Uterus (tissue), 2 donors: ENCODE measurements at regions not wholly inside any gene's neighbourhood (a gene's known extent, or its start where the extent isn't known, plus 50 kb on each side); places are given as distances from the start of the nearest gene placed in this dataset.

Experiments used
- POLR2A ChIP-seq, 2 donors: fragments of 450-650 bp; IDR thresholded peaks; one replicate each; pipeline ENCODE4 v1.6.1; 2016; ENCODE audit warnings: antibody characterized with exemption in 2 of 2, mild to moderate bottlenecking in 1 of 2, moderate library complexity in 1 of 2
- TF ChIP-seq, protein P1 (sequence below), 4 experiments: fragments of 200-600 bp in 2 of 4; fragments of 450-650 bp in 2 of 4; sonication (generic) in 2 of 4; IDR thresholded peaks; one replicate each; pipeline ENCODE4 v1.5.1; 2016 to 2019; ENCODE audit warnings: antibody characterized with exemption in 4 of 4, mild to moderate bottlenecking in 2 of 4, moderate library complexity in 1 of 4

DNA sequence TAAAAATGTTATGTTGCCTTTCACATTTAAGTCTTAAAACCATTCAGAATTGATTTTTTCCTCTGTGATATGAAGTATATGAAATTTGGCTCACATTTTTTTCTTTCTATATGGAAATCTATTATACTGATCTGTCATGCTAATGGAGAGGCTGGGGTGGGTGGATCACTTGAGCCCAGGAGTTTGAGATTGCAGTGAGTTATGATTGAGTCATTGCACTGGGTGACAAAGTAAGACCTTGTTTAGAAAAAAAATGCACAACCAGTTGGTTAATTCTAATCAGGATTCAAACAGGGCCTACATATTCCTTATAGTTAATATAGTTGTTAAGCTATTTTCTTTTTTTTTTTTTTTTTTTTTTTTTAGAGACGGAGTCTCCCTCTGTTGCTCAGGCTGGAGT lies 230.5 kb downstream of the MFSD1 start:
- TF ChIP-seq POLR2A (IDR thresholded peaks at IDR 0.05): no peak
- TF ChIP-seq, protein P1, sequence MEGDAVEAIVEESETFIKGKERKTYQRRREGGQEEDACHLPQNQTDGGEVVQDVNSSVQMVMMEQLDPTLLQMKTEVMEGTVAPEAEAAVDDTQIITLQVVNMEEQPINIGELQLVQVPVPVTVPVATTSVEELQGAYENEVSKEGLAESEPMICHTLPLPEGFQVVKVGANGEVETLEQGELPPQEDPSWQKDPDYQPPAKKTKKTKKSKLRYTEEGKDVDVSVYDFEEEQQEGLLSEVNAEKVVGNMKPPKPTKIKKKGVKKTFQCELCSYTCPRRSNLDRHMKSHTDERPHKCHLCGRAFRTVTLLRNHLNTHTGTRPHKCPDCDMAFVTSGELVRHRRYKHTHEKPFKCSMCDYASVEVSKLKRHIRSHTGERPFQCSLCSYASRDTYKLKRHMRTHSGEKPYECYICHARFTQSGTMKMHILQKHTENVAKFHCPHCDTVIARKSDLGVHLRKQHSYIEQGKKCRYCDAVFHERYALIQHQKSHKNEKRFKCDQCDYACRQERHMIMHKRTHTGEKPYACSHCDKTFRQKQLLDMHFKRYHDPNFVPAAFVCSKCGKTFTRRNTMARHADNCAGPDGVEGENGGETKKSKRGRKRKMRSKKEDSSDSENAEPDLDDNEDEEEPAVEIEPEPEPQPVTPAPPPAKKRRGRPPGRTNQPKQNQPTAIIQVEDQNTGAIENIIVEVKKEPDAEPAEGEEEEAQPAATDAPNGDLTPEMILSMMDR (IDR thresholded peaks at IDR 0.05): no peak
